Cerebellar cortex (tissue), 1 donor: ENCODE measurements at regions not wholly inside any gene's neighbourhood (a gene's known extent, or its start where the extent isn't known, plus 50 kb on each side); places are given as distances from the start of the nearest gene placed in this dataset.
A peak's percentile ranks its signal among the peaks of the same experiment; 100 is the strongest.

ENCODE experiments used
- DNase-seq: peaks from one replicate; pipeline ENCODE4 v3.0.0-alpha.2; 2015; ENCODE audit warnings: low spot score

GRCh38 chr18:34978533-34978893 is 62.7 kb upstream of the MAPRE2 start:
- DNase-seq: peak; percentile 32

DNA sequence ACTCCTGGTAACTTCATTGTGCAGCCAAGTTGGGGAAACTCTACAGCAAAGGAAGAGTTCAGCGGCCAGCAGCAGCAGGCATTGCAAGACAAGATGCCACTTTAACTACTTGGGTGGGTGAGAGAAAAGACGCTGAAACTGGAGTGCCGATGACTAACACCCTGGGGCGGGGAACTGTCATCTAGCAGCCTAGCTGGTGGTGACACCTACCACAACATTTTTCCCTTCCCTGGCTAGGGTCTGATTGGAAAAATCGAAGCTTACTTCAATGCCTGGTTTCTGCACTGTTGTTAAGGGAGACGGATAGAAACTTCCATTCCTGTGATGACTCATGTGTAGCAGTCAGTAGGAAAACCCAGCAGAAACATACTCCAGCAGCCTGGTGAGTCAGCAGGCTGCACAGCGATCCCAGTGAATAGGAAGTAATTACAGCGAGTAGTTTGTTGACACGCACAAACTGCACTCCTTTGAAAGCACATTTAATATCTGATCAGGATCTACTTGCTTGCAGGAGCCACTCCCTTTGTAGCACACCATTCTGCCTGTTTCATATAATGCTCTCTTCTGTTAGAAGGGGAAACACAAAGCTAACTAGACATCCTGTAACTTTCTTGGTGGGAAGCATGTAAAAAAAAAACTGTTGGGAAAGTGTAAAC is 62.1 kb upstream of the MAPRE2 start:
- peak; percentile 71 for DNase-seq

DNA sequence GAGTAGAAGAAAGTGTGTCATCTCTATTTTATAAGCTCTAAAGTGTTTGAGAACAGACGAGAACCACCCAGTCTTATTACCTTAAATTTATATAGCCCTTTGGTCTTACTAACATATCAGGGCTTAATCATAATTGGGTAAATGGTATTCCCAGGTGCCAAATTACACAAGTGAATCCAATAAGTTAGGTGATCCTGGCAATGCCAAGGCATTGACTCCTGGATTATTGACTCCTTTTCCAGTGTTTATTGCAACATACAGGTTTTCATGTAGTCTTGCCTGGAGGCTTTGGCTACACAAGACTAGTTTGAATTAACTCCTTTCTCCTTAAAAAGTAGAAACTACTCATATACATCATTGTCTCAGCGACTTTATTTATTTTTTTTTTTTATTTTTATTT is 59.7 kb upstream of the MAPRE2 start:
- DNase-seq: no peak

DNA sequence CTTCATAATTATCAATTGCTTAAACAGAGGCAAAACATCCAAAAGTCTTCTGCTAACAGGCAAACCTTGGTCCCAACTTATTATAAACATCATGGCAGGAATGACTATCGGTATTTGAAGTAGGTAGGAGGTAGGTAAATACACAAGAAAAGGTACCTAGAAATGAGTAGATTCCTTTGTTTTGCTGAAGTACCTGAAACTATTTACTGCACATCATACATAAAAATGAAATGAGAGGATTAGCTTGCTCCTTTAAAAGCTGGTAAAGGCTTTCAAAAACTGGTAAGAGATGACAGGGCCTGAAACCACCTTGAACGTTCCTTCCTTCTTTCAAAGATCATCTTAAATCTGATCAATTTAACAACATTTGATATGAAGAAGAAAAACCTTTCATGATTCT is 55.2 kb upstream of the MAPRE2 start:
- no peak for DNase-seq

DNA sequence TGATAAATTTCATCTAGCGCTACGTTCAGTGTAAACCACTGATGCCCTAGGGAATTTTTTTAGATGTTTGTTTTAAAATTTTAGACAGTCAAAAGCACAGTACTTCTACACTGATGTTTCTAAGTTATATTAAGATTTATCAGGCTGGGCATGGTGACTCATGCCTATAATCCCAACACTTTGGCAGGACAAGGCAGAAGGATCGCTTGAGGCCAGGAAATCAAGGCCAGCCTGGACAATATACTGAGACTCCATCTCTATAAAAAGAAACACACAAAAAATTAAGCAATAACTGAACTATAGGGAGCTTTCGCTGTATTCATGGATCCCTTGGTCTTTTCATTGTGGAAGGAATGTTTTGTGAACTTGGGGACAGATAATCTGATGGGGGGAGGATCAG is 50.6 kb upstream of the MAPRE2 start:
- no peak for DNase-seq

DNA sequence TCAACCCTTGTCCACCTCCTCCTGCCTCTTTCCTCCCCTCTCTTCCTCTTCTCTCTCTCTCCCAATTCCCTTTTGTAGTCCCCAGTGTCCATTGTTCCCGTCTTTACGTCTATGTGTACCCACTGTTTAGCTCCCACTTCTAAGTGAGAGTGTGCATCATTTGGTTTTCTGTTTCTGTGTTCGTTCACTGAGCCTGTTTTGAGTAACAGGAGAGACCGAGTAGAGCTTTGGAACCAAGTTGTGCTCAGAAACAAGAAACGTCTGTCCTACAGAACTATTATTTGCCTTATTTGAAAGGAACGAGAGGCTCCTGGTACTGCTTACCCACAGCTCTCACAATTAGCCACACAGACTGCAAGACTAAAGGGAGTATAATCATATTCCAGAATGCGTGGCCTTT is 50.1 kb upstream of the MAPRE2 start:
- DNase-seq: no peak
